ENCODE measurements at regions not wholly inside any gene's neighbourhood (a gene's known extent, or its start where the extent isn't known, plus 50 kb on each side); places are given as distances from the start of the nearest gene placed in this dataset.

GRCh38 chr11:112526699-112527416 is 266.2 kb upstream of the PLET1 start:
- H3K27me3 ChIP-seq (ENCODE audit: insufficient read depth, low read length): peaks cover 57% of the 10 kb centered on the region
- no peaks in the 10 kb centered on the region for H3K79me2 ChIP-seq (ENCODE audit: insufficient read depth, low read length)
- no peak overlapping the region for H2AFZ ChIP-seq (ENCODE audit: low read depth, low read length, poor library complexity, severe bottlenecking)
- POLR2A ChIA-PET: no interaction called here
- CTCF ChIA-PET: no interaction called here
- intact Hi-C loops (cut with micrococcal nuclease): no loop called here
- H3K27ac ChIP-seq (ENCODE audit: low read depth, low read length): no peak overlapping the region
- H3K4me2 ChIP-seq (ENCODE audit: low read length): no peak overlapping the region
- no peaks in the 10 kb centered on the region for H4K20me1 ChIP-seq (ENCODE audit: insufficient read depth)
- no TSS peak for BruUV-seq (replicated peaks)
- DNase-seq (ENCODE audit: low read depth, low spot score) (no peak), ATAC-seq (no peak)
- H3K4me1 ChIP-seq (ENCODE audit: control insufficient read depth in 1 of 2, insufficient read depth in 2 of 2, low read length in 2 of 2): no peaks in the 10 kb centered on the region
- no peaks in the 10 kb centered on the region for H3K36me3 ChIP-seq (ENCODE audit: control insufficient read depth in 1 of 2, insufficient read depth in 2 of 2, low read length in 2 of 2)
- no peak overlapping the region for H3K4me3 ChIP-seq (replicated peaks in 1 of 2; ENCODE audit: low read depth in 1 of 2, low read length in 2 of 2)
- no peaks in the 10 kb centered on the region for H3K9me2 ChIP-seq (ENCODE audit: insufficient read depth)
- RAD21 ChIA-PET (ENCODE audit: low non-redundant PET in 1 of 2, low total read pairs in 2 of 2, uncharacterized antibody in 2 of 2, unreplicated experiment in 2 of 2): no interaction called here
- TF ChIP-seq EZH2phosphoT487 (IDR thresholded peaks at IDR 0.05; ENCODE audit: borderline replicate concordance): no peak
- TF ChIP-seq SRF (IDR thresholded peaks at IDR 0.05; ENCODE audit: low read depth): no peak
- no peak for TF ChIP-seq MAX (IDR thresholded peaks at IDR 0.05)
- TF ChIP-seq SIN3A (IDR thresholded peaks at IDR 0.05; ENCODE audit: low read depth): no peak
- no peak for TF ChIP-seq ZFX (IDR thresholded peaks at IDR 0.05)
- no peak for TF ChIP-seq JUND (IDR thresholded peaks at IDR 0.05)
- no peak for TF ChIP-seq SP1 (IDR thresholded peaks at IDR 0.05; ENCODE audit: low read depth)
- TF ChIP-seq EZH2 (IDR thresholded peaks at IDR 0.05): no peak
- TF ChIP-seq ATF3 (IDR thresholded peaks at IDR 0.05): no peak
- TF ChIP-seq ZNF274 (IDR thresholded peaks at IDR 0.05; ENCODE audit: low read depth, low read length): no peak
- TF ChIP-seq ELF1 (IDR thresholded peaks at IDR 0.05; ENCODE audit: borderline replicate concordance, low read depth): no peak
- TF ChIP-seq CTCF (IDR thresholded peaks at IDR 0.05 in 2 of 3, conservative IDR thresholded peaks at IDR 0.05 in 1 of 3; ENCODE audit: borderline replicate concordance in 1 of 3, insufficient read depth in 1 of 3, low read depth in 2 of 3, low read length in 2 of 3): no peak
- no peak for TF ChIP-seq TCF7L2 (IDR thresholded peaks at IDR 0.05; ENCODE audit: borderline replicate concordance, extremely low read depth, insufficient read depth, insufficient read length)
- no peak for TF ChIP-seq YY1 (IDR thresholded peaks at IDR 0.05; ENCODE audit: extremely low read depth, insufficient replicate concordance, low read depth, low read length)
- no peak for TF ChIP-seq FOSL1 (IDR thresholded peaks at IDR 0.05; ENCODE audit: low read depth)
- no peak for TF ChIP-seq CEBPB (IDR thresholded peaks at IDR 0.05; ENCODE audit: low read depth)
- H3K9me3 ChIP-seq (ENCODE audit: control insufficient read depth in 1 of 2, insufficient read depth in 1 of 2, low read depth in 1 of 2, low read length in 2 of 2): no peaks in the 10 kb centered on the region
- no peak overlapping the region for H3K9ac ChIP-seq (ENCODE audit: low read length)

Measured in HCT116 (cell line).